Gastrocnemius medialis (tissue), 4 donors: ENCODE measurements at regions not wholly inside any gene's neighbourhood (a gene's known extent, or its start where the extent isn't known, plus 50 kb on each side); places are given as distances from the start of the nearest gene placed in this dataset.

Experiments used
- ATAC-seq, 2 donors: fragments of 150-250 bp; one replicate each; pipeline ENCODE4 v1.9.1; 2016
- DNase-seq, 2 donors: peaks; one replicate each; pipeline ENCODE4 v3.0.0-alpha.2; 2019
- H3K27ac ChIP-seq, 4 donors: fragments of 200-600 bp; sonication (generic); 1 replicate in 1 of 4; 2 replicates in 3 of 4; pipeline ENCODE4 v1.5.1; 2016 to 2018; ENCODE audit warnings: mild to moderate bottlenecking in 2 of 4, moderate library complexity in 1 of 4
- H3K27me3 ChIP-seq, 3 donors: fragments of 200-600 bp; sonication (generic) in 2 of 3; 1 replicate in 1 of 3; 2 replicates in 2 of 3; pipeline versions ENCODE4 v1.5.1 to v1.6.0; 2016 to 2019; ENCODE audit warnings: mild to moderate bottlenecking in 1 of 3, moderate library complexity in 1 of 3
- H3K36me3 ChIP-seq, 2 donors: fragments of 200-600 bp; sonication (generic) in 1 of 2; one replicate each; pipeline ENCODE4 v1.5.1; 2017 to 2018
- H3K4me1 ChIP-seq, 2 donors: fragments of 200-600 bp; sonication (generic) in 1 of 2; one replicate each; pipeline ENCODE4 v1.5.1; 2016 to 2017; ENCODE audit warnings: mild to moderate bottlenecking in 2 of 2
- H3K4me3 ChIP-seq, 4 donors: fragments of 200-600 bp; sonication (generic) in 3 of 4; 1 replicate in 1 of 4; 2 replicates in 3 of 4; pipeline ENCODE4 v1.5.1; 2016 to 2019; ENCODE audit warnings: mild to moderate bottlenecking in 2 of 4
- H3K9me3 ChIP-seq, 3 donors: fragments of 200-600 bp; sonication (generic) in 2 of 3; 1 replicate in 1 of 3; 2 replicates in 2 of 3; pipeline ENCODE4 v1.5.1; 2016 to 2019
- CTCF ChIP-seq, 5 experiments: fragments of 450-650 bp in 3 of 5; fragments of 200-600 bp in 2 of 5; sonication (generic) in 2 of 5; IDR thresholded peaks in 4 of 5; conservative IDR thresholded peaks in 1 of 5; 1 replicate in 4 of 5; 2 replicates in 1 of 5; pipeline ENCODE4 v1.5.1; 2016 to 2019; ENCODE audit warnings: antibody characterized with exemption in 5 of 5, mild to moderate bottlenecking in 3 of 5, moderate library complexity in 3 of 5
- POLR2A ChIP-seq, 2 donors: fragments of 450-650 bp; IDR thresholded peaks; one replicate each; pipeline ENCODE4 v1.6.1; 2017; ENCODE audit warnings: antibody characterized with exemption in 2 of 2, mild to moderate bottlenecking in 2 of 2, moderate library complexity in 2 of 2
- in situ Hi-C, 4 donors: fragments of 200-750 bp; cut with MboI; loops; one replicate each; pipeline versions ENCODE4 v1.15.0 to v1.8.0; 2017; ENCODE audit warnings: low sequenced_read_pairs in 4 of 4
- intact Hi-C: fragments of 100-400 bp; cut with DNase I; formaldehyde crosslinking; loops from one replicate; pipeline ENCODE4 v1.15.1; 2023; ENCODE audit warnings: low total_unique reads

- ATAC-seq (peak in 1 of 2 donors; percentile 58), DNase-seq (peak in 1 of 2 donors; percentile 19)
- H3K27me3 ChIP-seq = no peaks in the 10 kb centered on the region
- TF ChIP-seq CTCF (IDR thresholded peaks at IDR 0.05 in 4 of 5, conservative IDR thresholded peaks at IDR 0.05 in 1 of 5) (no peak), POLR2A (IDR thresholded peaks at IDR 0.05) (no peak)
- H3K36me3 ChIP-seq = no peaks in the 10 kb centered on the region
- no peaks in the 10 kb centered on the region for H3K9me3 ChIP-seq
- peaks cover 0 to 3% of the 10 kb centered on the region in 2 donors for H3K4me1 ChIP-seq
- no peak overlapping the region for H3K4me3 ChIP-seq
- in situ Hi-C loops (no loop called here), intact Hi-C loops (no loop called here)
- H3K27ac ChIP-seq = peak overlapping the region in 1 of 4 donors; percentile 51
Observed at GRCh38 chr2:217671075-217671474, 331.7 kb downstream of the TNS1 start.

- H3K4me1 ChIP-seq = peaks cover 0 to 3% of the 10 kb centered on the region in 2 donors
- no peak for TF ChIP-seq POLR2A (IDR thresholded peaks at IDR 0.05)
- TF ChIP-seq CTCF (IDR thresholded peaks at IDR 0.05 in 4 of 5, conservative IDR thresholded peaks at IDR 0.05 in 1 of 5) = no peak
- no peaks in the 10 kb centered on the region for H3K27me3 ChIP-seq
- no peaks in the 10 kb centered on the region for H3K9me3 ChIP-seq
- in situ Hi-C loops (no loop called here), intact Hi-C loops (no loop called here)
- H3K27ac ChIP-seq = no peak overlapping the region
- DNase-seq (no peak), ATAC-seq (no peak)
- H3K36me3 ChIP-seq = no peaks in the 10 kb centered on the region
- no peak overlapping the region for H3K4me3 ChIP-seq
Observed at GRCh38 chr2:217669831-217670230, 333.0 kb downstream of the TNS1 start.

- TF ChIP-seq CTCF (IDR thresholded peaks at IDR 0.05 in 4 of 5, conservative IDR thresholded peaks at IDR 0.05 in 1 of 5) = no peak
- TF ChIP-seq POLR2A (IDR thresholded peaks at IDR 0.05) = no peak
- Histone ChIP-seq H3K9me3 (no peaks in the 10 kb centered on the region), H3K4me1 (peaks cover 0 to 3% of the 10 kb centered on the region in 2 donors), H3K27ac (peak overlapping the region in 3 of 4 donors; percentile 2 to 44 (median 38)), H3K36me3 (no peaks in the 10 kb centered on the region), H3K4me3 (no peak overlapping the region), H3K27me3 (no peaks in the 10 kb centered on the region)
- DNase-seq (peak in 1 of 2 donors; percentile 42), ATAC-seq (peak; percentile 50 to 66)
- intact Hi-C loops = no loop called here
- in situ Hi-C loops = no loop called here
Observed at GRCh38 chr2:217667512-217667911, 335.3 kb downstream of the TNS1 start.

GRCh38 chr2:217667035-217667434 lies 335.8 kb downstream of the TNS1 start:
- in situ Hi-C loops = no loop called here

More at GRCh38 chr2:217667035-217667434, 335.8 kb downstream of the TNS1 start:
- intact Hi-C loops = no loop called here
- TF ChIP-seq CTCF (IDR thresholded peaks at IDR 0.05 in 4 of 5, conservative IDR thresholded peaks at IDR 0.05 in 1 of 5) (no peak), POLR2A (IDR thresholded peaks at IDR 0.05) (no peak)
- Histone ChIP-seq H3K27me3 (no peaks in the 10 kb centered on the region), H3K9me3 (no peaks in the 10 kb centered on the region), H3K4me1 (peaks cover 0 to 3% of the 10 kb centered on the region in 2 donors), H3K36me3 (no peaks in the 10 kb centered on the region), H3K4me3 (no peak overlapping the region), H3K27ac (peak overlapping the region in 2 of 4 donors; percentile 28 to 38)
- no peak for DNase-seq
- no peak for ATAC-seq
